Activated CD4-positive, alpha-beta T cell treated with anti-CD3 and anti-CD28 coated beads for 48 hours (primary cell): ENCODE measurements at regions not wholly inside any gene's neighbourhood (a gene's known extent, or its start where the extent isn't known, plus 50 kb on each side); places are given as distances from the start of the nearest gene placed in this dataset.
A peak's percentile ranks its signal among the peaks of the same experiment; 100 is the strongest.
"Not testable (repeated sequence)": the region's sequence is repeated elsewhere in the genome, so short reads cannot be mapped to it uniquely, and the experiment has no call there.

Experiments used
- DNase-seq: peaks from one replicate; pipeline ENCODE4 v3.0.0-alpha.2; 2020

- no peak for DNase-seq
Observed at GRCh38 chr7:17396692-17397091, 98.2 kb downstream of the AHR start.

GRCh38 chr7:17401791-17402627 lies 103.6 kb downstream of the AHR start:
- DNase-seq, result peak; percentile 16

GRCh38 chr7:17402628-17403278 lies 104.3 kb downstream of the AHR start:
- DNase-seq, result peak; percentile 13

GRCh38 chr7:17404006-17404405 lies 105.6 kb downstream of the AHR start:
- no peak for DNase-seq

GRCh38 chr7:17405786-17406185 lies 107.3 kb downstream of the AHR start:
- DNase-seq, result no peak

- no peak for DNase-seq
Observed at GRCh38 chr7:17406738-17407137, 108.3 kb downstream of the AHR start.

- no peak for DNase-seq
Observed at GRCh38 chr7:17407229-17407628, 108.8 kb downstream of the AHR start.

GRCh38 chr7:17408245-17408903 lies 109.9 kb downstream of the AHR start:
- DNase-seq, result no peak

- no peak for DNase-seq
Observed at GRCh38 chr7:17408904-17409290, 110.4 kb downstream of the AHR start.

- no peak for DNase-seq
Observed at GRCh38 chr7:17411922-17412321, 113.5 kb downstream of the AHR start.

- DNase-seq, result no peak
Observed at GRCh38 chr7:17412883-17413282, 114.4 kb downstream of the AHR start.

GRCh38 chr7:17415955-17416354 lies 117.5 kb downstream of the AHR start:
- DNase-seq, result no peak

- DNase-seq, result not testable (repeated sequence)
Observed at GRCh38 chr7:17420308-17421015, 122.0 kb downstream of the AHR start.

GRCh38 chr7:17421941-17422340 lies 123.5 kb downstream of the AHR start:
- no peak for DNase-seq

GRCh38 chr7:17422966-17423365 lies 124.5 kb downstream of the AHR start:
- no peak for DNase-seq

- no peak for DNase-seq
Observed at GRCh38 chr7:17427924-17428323, 129.5 kb downstream of the AHR start.

GRCh38 chr7:17429579-17429978 lies 131.1 kb downstream of the AHR start:
- no peak for DNase-seq

GRCh38 chr7:17432793-17433192 lies 134.3 kb downstream of the AHR start:
- no peak for DNase-seq

- DNase-seq, result no peak
Observed at GRCh38 chr7:17434191-17434590, 135.7 kb downstream of the AHR start.

GRCh38 chr7:17434841-17435692 lies 136.6 kb downstream of the AHR start:
- DNase-seq, result no peak

GRCh38 chr7:17436126-17436525 lies 137.7 kb downstream of the AHR start:
- no peak for DNase-seq

- no peak for DNase-seq
Observed at GRCh38 chr7:17437586-17437985, 139.1 kb downstream of the AHR start.
